ENCODE measurements at regions not wholly inside any gene's neighbourhood (a gene's known extent, or its start where the extent isn't known, plus 50 kb on each side); places are given as distances from the start of the nearest gene placed in this dataset.
"Not testable (repeated sequence)": the region's sequence is repeated elsewhere in the genome, so short reads cannot be mapped to it uniquely, and the experiment has no call there.

DNA sequence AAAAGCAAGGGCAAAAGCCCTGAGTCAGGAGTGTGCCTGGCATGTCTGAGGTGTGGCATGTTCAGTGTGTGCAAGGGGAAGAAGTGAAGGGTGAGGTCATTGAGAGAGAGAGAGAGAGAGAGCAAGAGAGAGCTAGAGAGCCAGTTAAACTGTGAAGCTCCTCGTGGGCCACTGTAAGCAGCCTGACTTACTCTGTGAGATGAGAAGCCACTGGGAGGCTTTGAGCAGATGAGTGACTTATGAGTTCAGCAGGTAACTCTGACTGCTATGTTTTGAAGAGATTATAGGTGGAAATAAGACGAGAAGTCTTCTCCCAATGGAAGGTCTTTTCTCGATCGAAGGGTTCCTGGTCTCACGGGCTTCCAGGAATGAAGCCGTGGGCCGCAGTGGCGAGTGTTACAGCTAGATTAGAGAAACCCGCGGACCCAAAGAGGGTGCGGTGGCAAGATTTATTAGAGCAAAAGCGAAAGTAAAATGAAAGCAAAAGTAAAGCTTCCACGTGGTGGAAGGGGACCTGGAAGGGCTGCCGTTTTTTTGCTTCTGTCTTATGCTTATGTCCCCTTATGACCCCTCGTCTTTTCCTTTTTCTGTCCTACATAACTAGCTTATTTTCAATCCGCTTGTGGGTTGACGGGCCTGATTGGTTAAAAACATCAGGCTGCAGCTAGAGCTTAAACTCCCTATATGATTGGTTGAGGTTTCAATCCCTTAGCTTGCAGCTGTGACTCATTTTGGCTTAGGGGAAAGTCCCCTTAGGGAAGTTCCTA, 323.1 kb upstream of the FAM78B start:
- DNase-seq = peak in 2 of 3 donors; percentile 14 to 34

DNA sequence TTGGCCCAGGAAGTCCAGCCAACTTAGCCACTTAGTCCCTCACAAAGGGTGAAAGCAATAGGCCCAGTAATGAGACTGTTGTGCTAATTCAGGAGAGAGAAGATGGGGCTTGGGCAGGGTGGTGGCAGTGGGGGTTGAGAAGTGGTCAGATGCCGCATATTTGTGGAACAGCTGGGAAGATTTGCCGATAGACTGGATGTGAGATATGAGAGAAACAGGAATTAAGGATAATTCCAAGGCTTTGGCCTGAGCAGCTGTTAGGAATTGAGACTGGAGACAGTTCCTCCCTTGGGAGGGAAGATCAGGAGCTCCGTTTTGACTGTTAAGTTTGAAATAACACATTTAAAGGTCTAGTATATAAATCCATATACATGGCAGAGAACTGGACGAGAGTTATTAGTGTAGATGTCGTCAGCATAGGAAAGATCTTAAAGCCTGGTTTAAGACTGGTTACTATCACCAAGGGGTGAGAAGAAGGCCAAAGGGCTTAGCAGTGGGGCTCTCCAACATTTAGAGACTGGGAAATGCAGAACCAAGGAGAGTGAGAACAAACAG, 323.7 kb upstream of the FAM78B start:
- no peak for DNase-seq

DNA sequence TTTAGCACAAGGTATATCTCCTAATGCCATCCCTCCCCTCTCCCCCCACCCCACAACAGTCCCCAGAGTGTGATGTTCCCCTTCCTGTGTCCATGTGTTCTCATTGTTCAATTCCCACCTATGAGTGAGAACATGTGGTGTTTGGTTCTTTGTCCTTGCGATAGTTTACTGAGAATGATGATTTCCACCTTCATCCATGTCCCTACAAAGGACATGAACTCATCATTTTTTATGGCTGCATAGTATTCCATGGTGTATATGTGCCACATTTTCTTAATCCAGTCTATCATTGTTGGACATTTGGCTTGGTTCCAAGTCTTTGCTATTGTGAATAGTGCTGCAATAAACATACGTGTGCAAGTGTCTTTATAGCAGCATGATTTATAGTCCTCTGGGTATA, 327.0 kb upstream of the FAM78B start:
- DNase-seq = not testable (repeated sequence)

DNA sequence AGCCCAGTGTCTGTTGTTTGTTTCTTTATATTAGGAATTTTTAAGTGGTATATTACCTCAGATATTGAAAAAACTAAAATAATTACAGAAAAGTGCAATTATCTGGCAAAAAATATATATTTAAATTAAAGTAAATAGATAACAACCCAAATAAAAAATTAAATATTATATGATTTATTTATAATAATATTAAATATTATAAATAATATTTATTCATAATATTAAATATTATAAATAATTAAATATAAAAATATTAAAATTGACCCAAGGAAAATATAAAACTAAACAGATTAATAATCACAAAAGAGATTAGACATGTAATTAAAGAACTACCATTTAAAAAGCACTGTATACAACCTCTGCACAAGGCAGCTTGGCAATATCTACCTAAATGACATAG, 331.9 kb upstream of the POGK start:
- DNase-seq = no peak

DNA sequence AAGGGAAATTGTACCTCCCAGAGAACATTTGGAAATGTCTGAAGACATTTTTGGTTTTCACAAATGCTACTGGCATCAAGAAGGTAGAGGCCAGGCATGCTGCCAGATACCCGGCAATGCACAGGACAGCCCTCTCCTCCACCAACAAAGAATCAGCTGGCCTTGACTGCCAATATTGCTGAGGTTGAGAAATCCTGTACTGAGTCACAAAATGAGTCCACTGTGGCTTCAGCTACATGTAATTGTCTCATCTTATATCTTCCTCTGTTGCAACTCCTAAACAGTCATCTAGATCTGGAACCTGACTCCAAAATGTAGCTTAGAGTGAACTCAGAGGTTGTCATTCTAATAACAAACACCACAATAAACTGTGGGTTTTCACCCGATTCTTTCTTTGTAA, 327.5 kb upstream of the POGK start:
- DNase-seq = no peak

DNA sequence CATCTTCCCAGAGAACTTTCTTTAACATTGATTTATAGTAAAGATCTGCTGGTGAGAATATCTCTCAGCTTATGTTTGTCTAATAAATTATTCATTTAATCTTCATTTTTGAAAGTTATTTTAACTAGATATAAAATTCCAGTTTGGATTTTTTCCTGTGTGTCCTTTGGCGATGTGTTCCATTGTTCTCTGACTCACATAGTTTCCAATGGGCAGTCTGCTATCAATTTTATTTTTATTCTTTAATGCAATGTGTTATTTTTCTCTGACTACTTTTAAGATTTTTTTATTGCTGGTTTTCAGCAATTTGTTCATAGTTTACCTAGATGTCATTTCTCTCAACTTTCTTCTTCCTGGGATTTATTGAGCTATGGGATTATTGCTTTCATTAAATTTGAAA, 325.2 kb upstream of the POGK start:
- DNase-seq = no peak

DNA sequence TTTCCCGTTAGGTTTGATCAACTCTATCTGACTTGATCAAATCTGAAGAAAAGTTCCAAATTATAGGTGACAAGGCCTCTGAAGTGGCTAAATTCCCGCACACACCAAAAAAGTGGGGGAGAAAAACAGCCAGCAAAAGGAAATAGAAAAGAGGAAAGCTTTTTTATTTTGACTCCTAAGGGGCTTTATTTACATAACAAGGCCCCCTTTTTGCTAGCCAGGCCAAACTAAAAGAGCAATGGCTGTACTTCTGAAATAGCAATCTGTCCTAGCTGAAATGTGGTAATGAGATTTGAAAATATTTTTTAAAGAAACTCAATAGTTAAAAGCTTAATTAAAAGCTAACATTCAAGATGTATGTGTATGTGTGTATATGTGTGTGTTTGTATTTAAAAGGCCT, 311.5 kb upstream of the POGK start:
- DNase-seq = no peak

DNA sequence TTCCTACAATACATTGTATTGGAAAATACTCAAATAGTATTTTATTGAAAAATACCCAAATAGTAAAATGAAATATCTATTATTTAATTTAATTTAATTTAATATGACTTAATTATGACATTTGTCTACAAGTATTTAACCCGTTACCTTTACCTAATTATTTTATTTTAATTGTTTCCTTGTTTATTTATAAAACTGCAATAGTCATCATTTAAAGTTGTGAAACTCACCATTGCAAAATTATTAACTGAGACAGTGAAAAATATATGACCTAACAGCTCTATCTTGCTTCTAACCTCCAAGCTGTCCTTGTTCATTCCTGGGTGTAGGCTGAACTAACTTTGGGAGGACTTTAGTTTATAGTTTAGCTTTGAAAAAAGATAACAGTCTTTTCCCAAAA, 300.6 kb upstream of the POGK start:
- DNase-seq = no peak

DNA sequence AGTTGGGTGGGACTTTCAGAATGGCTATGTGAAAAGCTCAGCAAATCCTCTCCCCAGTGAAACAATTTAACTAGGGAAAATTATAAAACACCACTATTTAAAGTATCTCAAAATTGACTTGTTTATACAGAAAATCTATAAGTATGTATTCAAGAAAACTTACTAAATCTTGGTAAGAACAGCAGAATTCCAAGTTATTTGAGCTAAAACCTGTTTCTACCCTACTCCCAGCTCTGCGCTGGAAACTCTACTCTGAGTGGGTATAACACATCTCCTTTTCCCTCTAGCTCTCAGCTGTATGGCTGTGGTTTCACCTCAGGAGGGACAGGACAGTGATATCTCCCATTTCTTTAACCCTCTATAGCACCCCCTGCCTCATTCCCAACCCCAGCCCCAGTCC, 295.2 kb upstream of the POGK start:
- no peak for DNase-seq

DNA sequence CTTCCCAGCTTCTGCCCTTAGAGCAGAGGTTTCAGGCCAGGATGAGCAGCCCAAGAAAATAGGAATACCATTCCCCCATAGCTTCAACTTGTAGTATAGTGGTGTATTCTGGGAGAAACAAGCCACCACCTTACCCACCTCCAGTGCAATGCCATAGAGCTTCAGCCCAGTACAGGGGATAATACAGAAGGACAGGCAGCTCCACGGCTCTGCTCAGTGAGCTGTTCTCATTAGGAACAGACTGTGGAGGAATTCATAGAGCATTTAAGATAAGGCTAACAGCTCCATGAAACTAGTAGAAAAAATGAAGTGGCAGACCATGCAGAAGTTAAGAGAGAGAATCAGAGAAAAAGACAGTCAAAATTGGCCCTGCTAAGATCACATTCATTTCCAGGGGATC, 294.7 kb upstream of the POGK start:
- DNase-seq = no peak

DNA sequence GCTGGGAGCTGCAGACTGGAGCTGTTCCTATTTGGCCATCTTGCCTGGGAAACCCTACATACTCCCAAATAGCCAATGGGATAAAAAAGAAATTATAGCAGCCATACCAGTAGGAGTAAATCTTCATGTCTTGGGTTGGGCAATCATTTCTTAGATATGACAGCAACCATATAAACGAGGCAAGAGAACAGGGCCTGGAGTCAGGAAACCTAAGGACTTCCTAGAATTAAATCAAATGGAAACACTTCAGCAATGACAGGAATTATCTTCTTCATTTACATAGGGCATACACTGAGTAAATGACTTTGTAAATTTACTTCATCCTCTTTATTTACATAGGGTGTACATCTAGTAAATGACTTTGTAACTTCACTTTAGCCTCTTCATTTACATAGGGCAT, 286.6 kb upstream of the POGK start:
- no peak for DNase-seq

DNA sequence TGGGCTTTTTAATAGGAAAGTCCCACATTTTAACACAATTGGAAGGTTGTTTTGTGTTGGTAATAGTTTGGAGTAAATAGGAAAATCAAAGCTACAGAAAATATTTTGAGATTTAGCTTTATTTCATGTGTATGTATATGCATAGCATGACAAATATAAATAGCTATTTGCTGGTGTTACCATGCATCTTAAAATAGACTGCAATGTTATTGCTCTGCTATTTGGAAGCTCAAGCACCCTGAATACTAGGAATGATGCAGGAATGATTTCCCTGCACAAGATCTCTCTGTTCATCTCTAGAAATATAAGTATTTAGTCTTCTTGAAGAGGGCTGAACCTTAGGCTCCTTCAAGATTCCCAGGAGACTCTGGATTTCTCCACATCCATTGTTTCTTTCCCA, 268.3 kb upstream of the POGK start:
- no peak for DNase-seq

DNA sequence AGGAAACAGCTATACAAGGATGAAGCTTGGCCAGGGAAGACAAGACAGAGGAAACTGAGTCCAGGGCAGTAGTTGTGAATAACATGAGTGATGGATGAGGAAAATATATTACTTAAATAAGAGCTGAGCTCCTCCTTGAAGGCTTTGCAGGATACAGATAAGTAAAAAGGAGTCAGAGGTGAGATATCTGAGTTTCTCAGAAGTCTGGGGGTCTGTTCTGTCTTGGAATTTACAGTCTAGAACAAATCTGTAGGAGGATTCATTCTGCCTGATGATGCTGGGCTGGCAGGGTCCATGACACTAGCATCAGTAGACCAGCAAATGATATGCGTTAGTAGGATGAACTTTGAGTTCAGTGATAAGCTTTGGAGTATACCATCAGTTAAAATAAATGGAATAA, 266.1 kb upstream of the POGK start:
- no peak for DNase-seq

DNA sequence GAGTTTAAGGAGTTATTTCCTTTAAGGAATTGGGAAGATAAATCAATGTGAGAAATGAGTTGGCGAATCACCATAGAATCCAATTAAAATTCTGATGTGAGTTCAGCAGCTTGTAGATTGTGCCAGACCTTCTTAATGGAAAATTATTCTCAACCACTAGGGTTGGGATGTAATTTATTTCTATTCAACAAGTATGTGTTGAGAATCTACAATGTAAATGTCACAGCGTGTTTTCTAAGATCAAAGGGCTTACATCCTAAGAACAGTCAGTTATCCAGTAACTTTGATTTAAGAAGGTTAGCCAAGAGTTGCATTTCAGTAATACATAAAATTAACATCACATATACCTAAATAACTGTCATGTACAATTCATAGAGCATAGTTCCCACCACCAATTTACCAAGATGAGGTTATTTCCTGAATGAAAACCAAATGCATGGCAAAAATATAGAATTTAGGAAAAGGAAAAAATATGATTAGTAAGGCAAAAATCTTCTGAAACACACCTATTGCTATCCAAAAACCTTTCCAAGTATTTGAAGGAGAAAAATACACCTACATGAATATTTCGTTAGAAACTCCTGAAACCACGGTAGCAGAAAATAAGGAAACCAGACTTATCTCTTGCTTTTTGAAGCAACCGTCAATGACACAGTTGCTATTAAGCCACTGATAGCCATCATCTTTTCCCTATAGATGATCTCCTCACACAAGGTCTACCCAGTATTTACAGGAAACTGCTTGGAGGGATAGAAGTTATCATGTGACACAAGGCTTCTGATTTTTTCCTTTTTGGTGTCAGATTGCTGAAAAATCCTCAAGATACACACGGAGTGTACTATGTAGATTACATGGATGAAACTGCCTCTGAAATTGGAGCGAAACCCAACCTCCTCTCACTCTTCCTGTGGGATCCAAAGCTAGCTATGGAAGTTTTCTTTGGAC, 259.4 kb upstream of the POGK start:
- no peak for DNase-seq

DNA sequence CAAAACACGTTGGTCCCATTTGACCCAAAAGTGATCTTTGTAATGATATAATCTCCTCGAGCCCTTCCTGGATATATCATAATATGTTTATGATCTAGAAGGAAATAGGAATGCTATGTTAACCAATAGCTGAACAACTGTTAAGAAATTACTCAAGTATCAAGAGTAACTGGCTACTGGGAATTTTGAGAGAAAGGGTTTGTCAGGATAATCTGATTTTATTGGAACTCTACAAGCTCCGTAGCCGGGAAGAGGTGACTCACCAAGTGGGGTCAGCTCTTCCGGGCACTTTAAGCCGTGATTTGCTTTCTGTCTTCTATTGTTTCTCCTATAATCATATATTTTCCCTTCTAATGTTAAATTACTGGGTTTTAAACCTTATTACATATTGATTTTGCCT, 250.5 kb upstream of the POGK start:
- no peak for DNase-seq

DNA sequence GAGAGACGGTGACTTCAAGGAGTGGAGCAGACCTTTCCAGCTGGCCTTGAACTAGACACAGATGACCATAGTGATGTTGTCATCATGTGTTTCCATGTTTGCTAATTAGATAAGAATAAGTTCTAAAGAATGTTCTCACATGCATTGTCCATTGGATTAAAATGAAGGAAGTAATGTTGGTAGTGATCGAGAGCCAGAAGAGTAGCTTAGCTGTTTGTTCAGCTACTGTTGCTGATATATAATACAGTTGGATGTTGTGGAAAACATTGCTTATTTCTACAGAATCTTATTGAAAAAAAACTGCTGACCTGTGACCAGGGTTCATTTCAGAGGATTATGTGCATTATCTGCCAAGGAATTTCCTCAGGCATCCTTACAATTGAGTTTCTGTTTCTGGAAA, 249.1 kb upstream of the POGK start:
- DNase-seq = no peak

DNA sequence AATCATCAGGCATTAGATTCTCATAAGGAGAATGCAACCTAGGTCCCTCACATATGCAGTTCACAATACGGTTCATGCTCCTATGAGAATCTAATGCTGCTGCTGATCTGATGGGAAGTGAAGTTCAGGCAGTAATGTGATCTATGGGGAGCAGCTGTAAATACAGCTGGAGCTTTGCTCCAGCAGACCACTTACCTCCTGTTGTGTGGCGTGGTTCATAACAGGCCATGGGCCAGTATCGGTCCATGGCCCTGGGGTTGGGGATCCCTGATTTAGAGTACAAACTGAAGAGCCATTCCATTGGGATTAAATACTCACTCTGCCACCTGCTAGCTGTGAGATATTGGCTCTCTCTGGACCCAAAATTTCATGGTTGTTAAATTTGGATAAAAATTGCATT, 244.6 kb upstream of the POGK start:
- DNase-seq = no peak

DNA sequence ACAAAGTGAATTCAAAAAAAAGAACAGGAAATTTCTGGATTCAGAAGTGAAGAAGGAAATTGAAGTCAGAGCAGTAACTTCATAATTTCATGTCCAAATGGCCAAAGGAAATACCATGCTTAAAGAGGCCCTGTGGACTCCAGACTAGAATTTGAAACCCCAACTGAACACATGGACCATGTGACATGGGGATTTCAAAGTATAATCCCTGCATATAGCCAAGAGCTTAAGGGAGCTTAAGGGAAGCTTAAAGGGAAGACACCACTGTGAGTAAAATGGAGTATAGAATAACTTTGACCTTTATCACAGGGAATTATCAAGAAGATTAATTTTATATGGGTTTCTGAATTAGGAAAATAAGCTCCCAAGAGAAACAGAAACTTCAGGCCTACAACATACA, 241.8 kb upstream of the POGK start:
- no peak for DNase-seq

DNA sequence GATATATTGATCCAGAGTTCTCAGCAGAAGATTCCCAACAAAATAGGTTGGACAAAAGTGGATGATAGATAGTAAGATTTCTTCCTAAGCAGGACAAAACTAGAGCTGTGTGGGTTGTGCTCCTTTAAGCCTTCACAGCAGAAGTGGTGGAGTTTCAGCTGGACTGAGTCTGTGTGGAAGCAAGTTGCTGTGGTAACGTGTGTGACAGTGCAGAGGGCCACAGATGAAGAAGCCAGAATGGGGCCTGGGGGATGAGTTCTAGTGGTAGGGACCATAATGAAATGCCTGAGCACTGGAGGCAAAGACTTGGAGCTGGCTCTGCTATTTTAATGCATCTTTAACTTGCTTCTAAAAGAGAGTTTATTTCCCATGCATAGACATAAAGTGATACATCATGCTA, 238.7 kb upstream of the POGK start:
- DNase-seq = no peak

DNA sequence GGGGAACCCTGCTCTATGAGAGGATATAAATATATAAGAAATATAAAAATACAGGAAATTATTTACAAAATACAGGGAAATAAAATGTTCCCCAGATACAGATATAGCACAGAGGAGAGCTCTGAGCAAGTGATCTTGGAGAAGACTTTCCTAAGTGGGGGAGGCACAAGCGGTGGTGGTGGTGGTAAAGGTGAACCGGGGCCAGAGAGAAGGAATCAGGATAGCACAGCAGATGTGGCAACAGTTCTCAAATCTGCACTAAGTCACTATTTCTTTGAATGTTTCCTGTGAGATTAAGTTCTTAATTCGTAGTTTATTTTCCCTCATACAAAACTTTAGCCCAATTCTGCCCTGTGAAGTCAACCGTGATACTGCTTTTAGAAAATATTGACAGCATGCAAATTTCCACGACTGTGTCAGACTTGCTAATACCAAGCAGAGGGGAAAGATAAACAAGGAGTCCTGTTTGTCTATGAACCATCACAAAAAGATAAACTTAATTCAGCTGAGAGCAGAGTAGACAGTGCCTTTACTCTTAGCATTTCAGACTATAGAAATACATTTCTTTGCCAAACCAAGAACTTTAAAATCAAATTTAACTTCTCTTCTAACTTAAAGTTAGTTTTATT, 237.5 kb upstream of the POGK start:
- DNase-seq = no peak

DNA sequence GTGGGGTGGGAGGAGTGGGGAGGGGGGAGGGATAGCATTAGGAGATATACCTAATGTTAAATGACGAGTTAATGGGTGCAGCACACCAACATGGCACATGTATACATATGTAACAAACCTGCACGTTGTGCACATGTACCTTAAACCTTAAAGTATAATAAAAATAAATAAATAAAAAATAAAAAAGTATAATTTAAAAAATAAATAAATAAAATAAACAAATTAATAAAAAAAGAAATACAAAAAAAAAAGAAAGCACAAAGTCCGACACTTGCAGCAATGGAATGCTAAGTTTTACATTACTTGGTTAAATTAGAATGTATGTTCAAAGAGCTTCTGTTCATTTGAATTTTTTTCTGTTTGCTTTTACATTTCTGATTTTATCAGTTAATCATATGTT, 236.5 kb upstream of the POGK start:
- not testable (repeated sequence) for DNase-seq

DNA sequence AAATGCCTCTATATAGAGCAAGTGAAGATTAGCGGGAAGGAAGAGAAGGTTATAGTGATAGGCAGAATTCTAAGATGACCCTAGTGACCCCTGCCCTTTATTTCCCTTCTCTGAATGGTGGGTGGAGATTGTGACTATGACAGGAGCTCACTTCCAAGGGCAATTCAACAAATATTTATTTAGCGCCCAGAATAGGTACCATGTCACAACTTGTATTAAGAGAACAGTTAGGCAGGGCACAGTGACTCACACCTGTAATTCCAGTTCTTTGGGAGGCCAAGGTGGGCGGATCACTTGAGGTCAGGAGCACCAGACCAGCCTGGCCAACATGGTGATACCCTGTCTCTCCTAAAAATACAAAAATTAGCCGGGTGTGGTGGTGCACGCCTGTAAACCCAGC, 236.0 kb upstream of the POGK start:
- DNase-seq = no peak

DNA sequence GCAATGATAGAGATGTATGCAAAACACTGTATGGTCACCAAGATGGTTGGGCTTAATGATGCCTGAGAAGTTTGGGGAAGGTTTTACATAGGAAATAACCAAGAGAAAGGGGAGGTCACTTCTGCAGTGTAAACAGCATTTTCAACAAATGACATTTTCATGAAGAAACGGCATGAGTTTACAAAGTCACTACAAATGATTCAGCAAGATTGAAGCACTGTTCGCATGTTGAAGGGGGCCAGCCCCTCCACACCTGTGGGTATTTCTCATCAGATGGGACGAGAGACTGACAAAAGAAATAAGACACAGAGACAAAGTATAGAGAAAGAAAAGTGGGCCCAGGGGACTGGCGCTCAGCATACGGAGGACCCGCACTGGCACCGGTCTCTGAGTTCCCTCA, 234.1 kb upstream of the POGK start:
- no peak for DNase-seq
